ENCODE measurements at regions not wholly inside any gene's neighbourhood (a gene's known extent, or its start where the extent isn't known, plus 50 kb on each side); places are given as distances from the start of the nearest gene placed in this dataset.

DNA sequence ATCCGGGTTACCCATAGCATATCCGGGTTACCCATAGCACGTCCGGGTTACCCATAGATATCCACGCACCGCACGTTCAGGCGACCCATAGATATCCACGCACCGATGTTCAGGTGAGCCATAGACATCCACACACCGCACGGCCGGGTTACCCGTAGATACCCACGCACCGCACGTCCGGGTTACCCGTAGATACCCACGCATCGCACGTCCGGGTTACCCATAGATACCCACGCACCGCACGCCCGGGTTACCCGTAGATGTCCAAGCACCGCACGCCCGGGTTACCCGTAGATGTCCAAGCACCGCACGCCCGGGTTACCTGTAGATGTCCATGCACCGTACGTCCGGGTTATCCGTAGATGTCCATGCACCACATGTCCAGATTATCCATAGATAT, 60.3 kb upstream of the SYT1 start:
- TF ChIP-seq EZH2phosphoT487 (IDR thresholded peaks at IDR 0.05; ENCODE audit: low read length), result no peak
- TF ChIP-seq EZH2 (optimal IDR thresholded peaks at IDR 0.05; ENCODE audit: low read depth, low read length), result no peak
